OCI-LY3 (cell line): ENCODE measurements at regions not wholly inside any gene's neighbourhood (a gene's known extent, or its start where the extent isn't known, plus 50 kb on each side); places are given as distances from the start of the nearest gene placed in this dataset.

Experiments
- H2AFZ ChIP-seq: fragments of 200-600, 300-600 bp; shearing (Covaris generic); 2 replicates; pipeline ENCODE4 v1.6.0; 2014; ENCODE audit warnings: antibody characterized with exemption, low read depth, low read length
- H3K27ac ChIP-seq: fragments of 200-600, 300-600 bp; sonication (generic); 2 replicates; pipeline ENCODE4 v1.5.1; 2014; ENCODE audit warnings: mild to moderate bottlenecking, low read length, moderate library complexity, mixed read lengths
- H3K27me3 ChIP-seq: fragments of 200-600, 300-600 bp; sonication (generic); 2 replicates; pipeline ENCODE4 v1.6.1; 2014; ENCODE audit warnings: low read depth, low read length, mixed read lengths
- H3K36me3 ChIP-seq: fragments of 200-600, 300-600 bp; sonication (generic); replicated peaks from 2 replicates; pipeline ENCODE3; 2014; ENCODE audit warnings: low read depth, low read length, mixed read lengths
- H3K4me1 ChIP-seq: fragments of 300-600, 200-600 bp; sonication (generic); 2 replicates; pipeline ENCODE4 v1.6.1; 2014; ENCODE audit warnings: low read length, mixed read lengths
- H3K4me2 ChIP-seq: fragments of 200-600, 300-600 bp; sonication (generic); 2 replicates; pipeline ENCODE4 v1.6.1; 2014; ENCODE audit warnings: low read length, mixed read lengths
- H3K4me3 ChIP-seq: fragments of 300-600, 200-600 bp; sonication (generic); 2 replicates; pipeline ENCODE4 v1.5.1; 2014; ENCODE audit warnings: antibody characterized with exemption, mild to moderate bottlenecking, low read length, moderate library complexity
- H3K79me2 ChIP-seq: fragments of 300-600, 200-600 bp; shearing (Covaris generic); 2 replicates; pipeline ENCODE4 v1.6.1; 2014; ENCODE audit warnings: mild to moderate bottlenecking, low read length, mixed read lengths
- H3K9ac ChIP-seq: fragments of 300-600, 200-600 bp; shearing (Covaris generic); 2 replicates; pipeline ENCODE4 v1.6.0; 2014; ENCODE audit warnings: mild to moderate bottlenecking, low read length, moderate library complexity
- H3K9me3 ChIP-seq: fragments of 200-600, 300-600 bp; shearing (Covaris generic); 2 replicates; pipeline ENCODE4 v1.6.1; 2014; ENCODE audit warnings: low read length, mixed read lengths; ENCODE audit not compliant: insufficient read depth
- H4K20me1 ChIP-seq: fragments of 200-600, 300-600 bp; sonication (generic); 2 replicates; pipeline ENCODE4 v1.6.1; 2016; ENCODE audit warnings: low read length, mixed read lengths; ENCODE audit not compliant: insufficient read depth
- EZH2phosphoT487 ChIP-seq: fragments of 200-600 bp; shearing (Covaris generic); IDR thresholded peaks from 2 replicates; pipeline ENCODE4 v1.6.1; 2018; ENCODE audit warnings: antibody characterized with exemption, mixed run types, low read depth
- TF ChIP-seq, protein P1 (sequence below): fragments of 200-600, 300-600 bp; sonication (generic); IDR thresholded peaks from 2 replicates; pipeline ENCODE4 v1.5.1; 2014; ENCODE audit warnings: antibody characterized with exemption, low read length, low read depth

DNA sequence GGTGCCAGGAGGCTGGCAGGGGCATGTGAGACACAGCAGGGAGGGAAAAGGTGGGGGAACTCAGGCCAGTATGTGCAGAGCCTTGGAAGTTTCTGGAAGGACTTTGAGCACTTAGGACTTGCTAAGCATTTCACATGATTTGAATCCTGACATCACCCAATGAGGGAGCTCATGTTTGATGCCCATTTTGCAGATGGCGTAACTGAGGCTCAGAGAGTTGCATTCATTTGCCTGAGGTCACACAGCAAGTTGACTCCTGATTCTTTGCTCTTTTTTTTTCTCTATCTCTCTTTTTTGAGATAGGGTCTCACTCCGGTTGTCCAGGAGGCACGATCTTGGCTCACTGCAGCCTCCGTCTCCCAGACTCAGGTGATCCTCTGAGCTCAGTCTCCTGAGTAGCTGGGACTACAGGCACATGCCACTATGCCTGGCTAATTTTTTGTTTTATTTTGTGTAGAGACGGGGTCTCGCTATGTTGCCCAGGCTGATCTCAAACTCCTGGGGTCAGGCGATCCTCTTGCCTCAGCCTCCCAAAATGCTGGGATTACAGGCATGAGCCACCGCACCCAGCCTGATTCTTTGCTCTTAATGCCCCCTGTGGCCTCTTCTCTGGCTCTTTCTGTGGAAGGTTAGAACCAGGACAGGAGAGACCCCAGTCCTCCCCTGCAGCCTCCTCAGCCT lies 246.1 kb downstream of the RBM19 start:
- Histone ChIP-seq H3K9ac (no peak overlapping the region), H3K4me1 (no peaks in the 10 kb centered on the region), H4K20me1 (no peaks in the 10 kb centered on the region), H3K4me3 (no peak overlapping the region), H3K79me2 (no peaks in the 10 kb centered on the region), H3K4me2 (no peak overlapping the region), H2AFZ (no peak overlapping the region), H3K9me3 (no peaks in the 10 kb centered on the region), H3K27me3 (peaks cover 9% of the 10 kb centered on the region), H3K36me3 (no peaks in the 10 kb centered on the region), H3K27ac (no peak overlapping the region)
- TF ChIP-seq, protein P1, sequence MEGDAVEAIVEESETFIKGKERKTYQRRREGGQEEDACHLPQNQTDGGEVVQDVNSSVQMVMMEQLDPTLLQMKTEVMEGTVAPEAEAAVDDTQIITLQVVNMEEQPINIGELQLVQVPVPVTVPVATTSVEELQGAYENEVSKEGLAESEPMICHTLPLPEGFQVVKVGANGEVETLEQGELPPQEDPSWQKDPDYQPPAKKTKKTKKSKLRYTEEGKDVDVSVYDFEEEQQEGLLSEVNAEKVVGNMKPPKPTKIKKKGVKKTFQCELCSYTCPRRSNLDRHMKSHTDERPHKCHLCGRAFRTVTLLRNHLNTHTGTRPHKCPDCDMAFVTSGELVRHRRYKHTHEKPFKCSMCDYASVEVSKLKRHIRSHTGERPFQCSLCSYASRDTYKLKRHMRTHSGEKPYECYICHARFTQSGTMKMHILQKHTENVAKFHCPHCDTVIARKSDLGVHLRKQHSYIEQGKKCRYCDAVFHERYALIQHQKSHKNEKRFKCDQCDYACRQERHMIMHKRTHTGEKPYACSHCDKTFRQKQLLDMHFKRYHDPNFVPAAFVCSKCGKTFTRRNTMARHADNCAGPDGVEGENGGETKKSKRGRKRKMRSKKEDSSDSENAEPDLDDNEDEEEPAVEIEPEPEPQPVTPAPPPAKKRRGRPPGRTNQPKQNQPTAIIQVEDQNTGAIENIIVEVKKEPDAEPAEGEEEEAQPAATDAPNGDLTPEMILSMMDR: no peak
- TF ChIP-seq EZH2phosphoT487: no peak

DNA sequence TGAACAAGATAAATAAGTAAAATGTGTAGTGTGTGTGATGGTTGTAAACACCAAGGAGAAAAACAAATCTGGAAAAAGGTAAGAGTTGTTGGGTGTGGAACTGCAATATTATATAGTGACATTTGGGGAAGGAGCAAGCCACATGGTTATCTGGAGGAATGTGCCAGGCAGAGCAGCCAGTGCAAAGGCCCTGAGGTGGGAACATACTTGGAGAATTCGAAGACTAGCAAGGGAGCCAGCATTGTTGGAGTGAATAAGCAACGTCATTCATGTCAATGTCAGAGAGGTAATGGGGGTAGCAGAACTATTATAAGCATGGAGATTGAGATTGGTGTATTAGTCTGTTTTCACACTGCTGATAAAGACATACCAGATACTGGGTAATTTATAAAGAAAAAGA lies 241.5 kb upstream of the LHX5 start:
- H3K27me3 ChIP-seq: peaks cover 50% of the 10 kb centered on the region
- no peaks in the 10 kb centered on the region for H3K9me3 ChIP-seq
- no peaks in the 10 kb centered on the region for H3K79me2 ChIP-seq
- H3K4me3 ChIP-seq: no peak overlapping the region
- H3K36me3 ChIP-seq: no peaks in the 10 kb centered on the region
- no peak overlapping the region for H3K4me2 ChIP-seq
- no peaks in the 10 kb centered on the region for H3K4me1 ChIP-seq
- TF ChIP-seq, protein P1: no peak
- TF ChIP-seq EZH2phosphoT487: no peak
- no peak overlapping the region for H3K9ac ChIP-seq
- no peaks in the 10 kb centered on the region for H4K20me1 ChIP-seq
- no peak overlapping the region for H3K27ac ChIP-seq
- no peak overlapping the region for H2AFZ ChIP-seq

DNA sequence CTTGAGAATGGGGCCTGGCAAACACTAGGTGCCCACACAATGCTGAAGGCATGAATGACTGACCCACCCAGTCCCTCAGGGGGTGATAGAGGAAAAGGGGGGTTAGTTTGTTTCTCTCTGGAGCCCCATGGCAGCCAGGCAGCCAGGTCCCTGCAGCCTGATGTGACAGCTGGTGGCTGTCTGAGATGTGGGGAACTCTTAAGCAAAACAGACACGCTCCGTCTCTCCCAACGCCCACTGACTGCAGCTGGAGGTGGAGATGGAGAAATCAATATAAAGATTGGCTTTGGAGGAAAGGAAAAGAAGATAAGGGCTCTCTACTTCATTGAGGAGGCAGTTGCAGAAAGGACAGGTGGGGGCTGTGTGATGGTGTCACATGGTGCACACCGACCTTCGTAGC lies 240.8 kb upstream of the LHX5 start:
- Histone ChIP-seq H3K79me2 (no peaks in the 10 kb centered on the region), H3K4me2 (no peak overlapping the region), H2AFZ (no peak overlapping the region), H3K27me3 (peaks cover 48% of the 10 kb centered on the region), H3K27ac (no peak overlapping the region), H3K4me3 (no peak overlapping the region), H4K20me1 (no peaks in the 10 kb centered on the region), H3K4me1 (no peaks in the 10 kb centered on the region), H3K36me3 (no peaks in the 10 kb centered on the region), H3K9ac (no peak overlapping the region), H3K9me3 (no peaks in the 10 kb centered on the region)
- TF ChIP-seq, protein P1: no peak
- TF ChIP-seq EZH2phosphoT487: no peak

DNA sequence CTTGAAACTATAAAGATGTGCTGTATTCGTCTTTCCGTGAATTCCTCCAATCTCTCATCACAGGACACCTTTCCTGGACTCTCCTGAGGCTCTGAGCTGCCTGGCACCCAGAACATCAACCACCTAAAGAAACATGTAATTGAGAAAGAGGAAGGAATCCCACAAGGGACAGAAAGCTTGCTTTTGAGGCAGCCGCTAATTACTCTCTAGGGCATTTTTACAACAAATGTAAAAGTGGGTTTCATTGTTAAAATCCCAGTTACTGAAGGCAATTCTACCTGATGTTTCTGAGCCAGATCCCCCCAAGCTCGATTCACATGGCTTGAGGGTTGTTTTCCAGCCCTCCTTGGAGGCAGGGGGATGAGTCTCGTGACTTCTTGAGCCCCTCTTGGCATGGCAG lies 238.5 kb upstream of the LHX5 start:
- TF ChIP-seq, protein P1: no peak
- no peak for TF ChIP-seq EZH2phosphoT487
- H2AFZ ChIP-seq: no peak overlapping the region

More for the DNA sequence above, 238.5 kb upstream of the LHX5 start:
- no peak overlapping the region for H3K4me2 ChIP-seq
- no peaks in the 10 kb centered on the region for H3K79me2 ChIP-seq
- H3K9ac ChIP-seq: no peak overlapping the region
- peaks cover 43% of the 10 kb centered on the region for H3K27me3 ChIP-seq
- no peak overlapping the region for H3K4me3 ChIP-seq
- H3K4me1 ChIP-seq: no peaks in the 10 kb centered on the region
- no peaks in the 10 kb centered on the region for H3K9me3 ChIP-seq
- H4K20me1 ChIP-seq: no peaks in the 10 kb centered on the region
- no peaks in the 10 kb centered on the region for H3K36me3 ChIP-seq
- no peak overlapping the region for H3K27ac ChIP-seq
